Esophagus muscularis mucosa (tissue), 4 donors: ENCODE measurements at regions not wholly inside any gene's neighbourhood (a gene's known extent, or its start where the extent isn't known, plus 50 kb on each side); places are given as distances from the start of the nearest gene placed in this dataset.

Source experiments
- DNase-seq: peaks from one replicate; pipeline ENCODE4 v3.0.0-alpha.2; 2017; ENCODE audit errors: extremely low spot score
- H3K27ac ChIP-seq, 4 donors: fragments of 200-600 bp; sonication (generic); replicated peaks in 1 of 4; 1 replicate in 3 of 4; 2 replicates in 1 of 4; pipeline ENCODE4 v1.5.1; 2016 to 2019; ENCODE audit warnings: mild to moderate bottlenecking in 1 of 4
- H3K27me3 ChIP-seq, 4 donors: fragments of 200-600 bp; sonication (generic); one replicate each; pipeline versions ENCODE4 v1.5.1 to v1.6.0; 2016 to 2019
- H3K36me3 ChIP-seq, 4 donors: fragments of 200-600 bp; sonication (generic); one replicate each; pipeline ENCODE4 v1.5.1; 2016 to 2019
- H3K4me1 ChIP-seq, 4 donors: fragments of 200-600 bp; sonication (generic); one replicate each; pipeline ENCODE4 v1.5.1; 2016 to 2019
- H3K4me3 ChIP-seq, 4 donors: fragments of 200-600 bp; sonication (generic); 1 replicate in 2 of 4; 2 replicates in 2 of 4; pipeline ENCODE4 v1.5.1; 2016 to 2019; ENCODE audit warnings: mild to moderate bottlenecking in 4 of 4, moderate library complexity in 1 of 4
- H3K9me3 ChIP-seq, 4 donors: fragments of 200-600 bp; sonication (generic); 1 replicate in 3 of 4; 2 replicates in 1 of 4; pipeline ENCODE4 v1.5.1; 2016 to 2019
- EP300 ChIP-seq: sonication (generic); formaldehyde crosslinking; IDR thresholded peaks from one replicate; pipeline ENCODE4 v1.6.1; 2017; ENCODE audit warnings: antibody characterized with exemption
- POLR2A ChIP-seq: fragments of 450-650 bp; IDR thresholded peaks from one replicate; pipeline ENCODE4 v1.6.1; 2017; ENCODE audit warnings: antibody characterized with exemption, moderate library complexity, mild to moderate bottlenecking, low read depth
- POLR2AphosphoS5 ChIP-seq, 2 donors: sonication (generic); formaldehyde crosslinking; IDR thresholded peaks; one replicate each; pipeline ENCODE4 v1.6.1; 2017; ENCODE audit warnings: antibody characterized with exemption in 2 of 2
- WGBS: methylation state at CpG from one replicate; pipeline ENCODE4 v1.1.5; 2018; 5-methylcytosine and 5-hydroxymethylcytosine counted together
- intact Hi-C: fragments of 100-400 bp; cut with DNase I; formaldehyde crosslinking; loops from one replicate; pipeline ENCODE4 v1.15.1; 2023
- TF ChIP-seq, protein P1 (sequence below), 3 experiments: fragments of 200-600 bp in 2 of 3; fragments of 450-650 bp in 1 of 3; sonication (generic) in 2 of 3; IDR thresholded peaks; one replicate each; pipeline ENCODE4 v1.5.1; 2017 to 2019; ENCODE audit warnings: antibody characterized with exemption in 3 of 3, mild to moderate bottlenecking in 2 of 3, moderate library complexity in 1 of 3

DNA sequence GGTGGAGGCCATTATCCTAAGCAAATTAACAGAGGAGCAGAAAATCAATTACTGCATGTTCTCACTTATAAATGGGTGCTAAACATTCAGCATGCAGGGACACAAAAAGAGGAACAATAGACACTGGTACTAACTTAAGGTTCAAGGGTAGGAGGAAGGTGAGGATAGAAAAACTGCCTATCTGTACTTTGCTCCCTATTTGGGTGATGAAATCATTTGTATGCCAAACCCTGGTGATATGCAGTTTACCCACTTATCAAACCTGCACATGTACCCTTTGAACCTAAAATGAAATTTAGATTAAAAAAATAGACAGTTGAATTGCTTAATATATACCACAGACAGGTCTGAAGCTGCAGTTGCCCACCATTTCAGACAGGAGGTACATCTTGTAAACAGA is 143.3 kb upstream of the KLHL4 start:
- H3K9me3 ChIP-seq = no peaks in the 10 kb centered on the region
- no peaks in the 10 kb centered on the region for H3K36me3 ChIP-seq
- intact Hi-C loops = no loop called here
- no peak overlapping the region for H3K27ac ChIP-seq
- no peaks in the 10 kb centered on the region for H3K27me3 ChIP-seq
- TF ChIP-seq EP300 (no peak), POLR2AphosphoS5 (IDR thresholded peaks at IDR 0.05) (no peak), POLR2A (no peak)
- TF ChIP-seq, protein P1, sequence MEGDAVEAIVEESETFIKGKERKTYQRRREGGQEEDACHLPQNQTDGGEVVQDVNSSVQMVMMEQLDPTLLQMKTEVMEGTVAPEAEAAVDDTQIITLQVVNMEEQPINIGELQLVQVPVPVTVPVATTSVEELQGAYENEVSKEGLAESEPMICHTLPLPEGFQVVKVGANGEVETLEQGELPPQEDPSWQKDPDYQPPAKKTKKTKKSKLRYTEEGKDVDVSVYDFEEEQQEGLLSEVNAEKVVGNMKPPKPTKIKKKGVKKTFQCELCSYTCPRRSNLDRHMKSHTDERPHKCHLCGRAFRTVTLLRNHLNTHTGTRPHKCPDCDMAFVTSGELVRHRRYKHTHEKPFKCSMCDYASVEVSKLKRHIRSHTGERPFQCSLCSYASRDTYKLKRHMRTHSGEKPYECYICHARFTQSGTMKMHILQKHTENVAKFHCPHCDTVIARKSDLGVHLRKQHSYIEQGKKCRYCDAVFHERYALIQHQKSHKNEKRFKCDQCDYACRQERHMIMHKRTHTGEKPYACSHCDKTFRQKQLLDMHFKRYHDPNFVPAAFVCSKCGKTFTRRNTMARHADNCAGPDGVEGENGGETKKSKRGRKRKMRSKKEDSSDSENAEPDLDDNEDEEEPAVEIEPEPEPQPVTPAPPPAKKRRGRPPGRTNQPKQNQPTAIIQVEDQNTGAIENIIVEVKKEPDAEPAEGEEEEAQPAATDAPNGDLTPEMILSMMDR (IDR thresholded peaks at IDR 0.05) = no peak
- no peaks in the 10 kb centered on the region for H3K4me1 ChIP-seq
- no peak for DNase-seq
- H3K4me3 ChIP-seq = no peak overlapping the region

DNA sequence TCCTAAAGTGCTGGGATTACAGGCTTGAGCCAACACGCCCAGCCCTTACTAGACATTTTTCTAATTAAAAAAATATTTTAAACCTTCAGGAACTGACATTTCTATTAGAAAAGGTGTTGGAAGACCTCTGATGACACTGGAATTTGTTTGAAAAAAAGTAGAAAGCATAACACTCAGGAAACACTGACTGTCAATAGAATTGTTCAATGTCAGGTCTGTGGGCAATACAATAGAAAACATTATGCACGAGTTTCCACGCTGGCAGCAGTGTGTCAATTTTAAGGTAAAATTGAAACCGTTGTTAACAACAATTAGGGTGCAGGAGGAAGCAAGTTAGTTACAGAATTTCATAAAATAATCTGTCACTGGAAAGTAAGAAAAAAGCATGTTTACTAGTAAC is 140.7 kb upstream of the KLHL4 start:
- no peaks in the 10 kb centered on the region for H3K27me3 ChIP-seq
- H3K36me3 ChIP-seq = no peaks in the 10 kb centered on the region
- no peak overlapping the region for H3K27ac ChIP-seq
- no peaks in the 10 kb centered on the region for H3K4me1 ChIP-seq
- no peaks in the 10 kb centered on the region for H3K9me3 ChIP-seq
- intact Hi-C loops = no loop called here
- no peak for TF ChIP-seq EP300
- TF ChIP-seq, protein P1 (IDR thresholded peaks at IDR 0.05) = no peak
- no peak for TF ChIP-seq POLR2A
- no peak for TF ChIP-seq POLR2AphosphoS5 (IDR thresholded peaks at IDR 0.05)
- H3K4me3 ChIP-seq = no peak overlapping the region
- WGBS = 73% methylated on average over 4 of the region's 4 CpGs
- DNase-seq = no peak

DNA sequence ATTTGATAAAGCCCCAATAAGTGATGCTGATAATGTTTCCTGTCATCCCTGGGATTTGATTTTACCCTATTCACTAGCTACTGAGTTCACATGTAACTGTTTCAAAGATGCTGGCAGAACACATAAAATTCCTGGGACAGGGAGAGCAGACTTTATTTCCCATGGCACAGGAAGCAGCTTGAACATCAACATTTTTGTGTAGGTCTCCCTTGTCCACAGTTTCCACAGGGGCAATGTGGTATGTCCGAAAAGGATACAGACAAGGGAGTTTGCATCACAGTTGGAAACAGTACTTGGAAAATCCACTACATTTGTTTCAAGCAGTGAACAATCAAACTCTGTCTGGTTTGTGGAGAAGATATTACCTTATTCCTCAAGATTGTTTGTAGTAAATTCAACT is 129.2 kb upstream of the KLHL4 start:
- intact Hi-C loops = no loop called here
- Histone ChIP-seq H3K27me3 (no peaks in the 10 kb centered on the region), H3K4me1 (no peaks in the 10 kb centered on the region), H3K9me3 (no peaks in the 10 kb centered on the region), H3K27ac (no peak overlapping the region), H3K4me3 (no peak overlapping the region), H3K36me3 (no peaks in the 10 kb centered on the region)
- WGBS = 69% methylated on average over 1 of the region's 1 CpG
- DNase-seq = no peak
- TF ChIP-seq, protein P1 (IDR thresholded peaks at IDR 0.05) = no peak
- TF ChIP-seq EP300 (no peak), POLR2A (no peak), POLR2AphosphoS5 (IDR thresholded peaks at IDR 0.05) (no peak)

DNA sequence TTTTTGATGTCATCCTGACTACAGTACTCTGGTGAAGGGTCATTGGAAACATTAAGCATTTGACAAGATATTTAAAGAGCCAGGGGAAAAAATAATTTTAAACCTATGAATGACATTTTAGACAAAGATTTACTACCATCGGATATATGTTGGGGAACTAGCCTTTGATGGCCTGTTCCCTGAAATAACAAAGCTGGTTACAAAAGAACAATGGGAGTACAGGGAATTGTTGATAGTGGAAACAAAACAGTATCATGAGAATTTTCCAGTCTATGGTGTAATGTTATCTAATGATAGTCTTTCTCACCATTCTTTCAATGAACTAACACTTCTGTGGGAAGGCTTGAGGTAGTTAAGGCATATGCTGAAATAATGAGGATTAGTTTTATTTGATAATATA is 125.9 kb upstream of the KLHL4 start:
- Histone ChIP-seq H3K4me1 (no peaks in the 10 kb centered on the region), H3K27ac (no peak overlapping the region), H3K4me3 (no peak overlapping the region), H3K36me3 (no peaks in the 10 kb centered on the region), H3K9me3 (no peaks in the 10 kb centered on the region), H3K27me3 (no peaks in the 10 kb centered on the region)
- intact Hi-C loops = no loop called here
- 63% methylated on average over 1 of the region's 1 CpG for WGBS
- TF ChIP-seq POLR2AphosphoS5 (IDR thresholded peaks at IDR 0.05) (no peak), EP300 (no peak)
- no peak for DNase-seq

DNA sequence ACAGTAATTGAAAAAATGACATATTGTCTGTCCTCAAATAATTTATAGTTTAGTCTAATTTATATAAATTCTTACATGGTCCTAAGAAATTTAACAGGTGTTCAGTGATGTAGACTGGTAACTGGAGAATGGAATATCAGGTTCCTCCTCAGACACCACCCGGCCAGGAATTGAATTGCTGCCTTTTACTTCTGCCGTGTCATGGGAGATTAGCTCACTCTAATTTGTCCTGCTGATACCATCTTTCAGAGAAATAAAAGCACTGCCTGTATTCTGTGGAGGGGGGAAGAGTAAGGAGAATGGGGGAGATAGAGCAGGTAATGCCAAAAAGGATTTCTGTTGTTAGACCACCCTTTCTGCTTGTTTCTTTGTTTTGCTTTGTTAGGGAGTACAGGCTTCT is 125.2 kb upstream of the KLHL4 start:
- no peaks in the 10 kb centered on the region for H3K9me3 ChIP-seq
- H3K36me3 ChIP-seq = no peaks in the 10 kb centered on the region
- DNase-seq = no peak
- no peaks in the 10 kb centered on the region for H3K27me3 ChIP-seq
- H3K27ac ChIP-seq = no peak overlapping the region
- TF ChIP-seq, protein P1 (IDR thresholded peaks at IDR 0.05) = no peak
- TF ChIP-seq POLR2A = no peak
- H3K4me3 ChIP-seq = no peak overlapping the region
- H3K4me1 ChIP-seq = no peaks in the 10 kb centered on the region
- intact Hi-C loops = no loop called here
- WGBS = 67% methylated on average over 2 of the region's 2 CpGs
